Loucy (cell line): ENCODE measurements at regions not wholly inside any gene's neighbourhood (a gene's known extent, or its start where the extent isn't known, plus 50 kb on each side); places are given as distances from the start of the nearest gene placed in this dataset.

Experiments
- EZH2phosphoT487 ChIP-seq: fragments of 200-600 bp; IDR thresholded peaks from 2 replicates; pipeline ENCODE4 v1.6.1; 2018; ENCODE audit warnings: antibody characterized with exemption, mild to moderate bottlenecking, moderate library complexity, borderline replicate concordance
- TF ChIP-seq, protein P1 (sequence below): fragments of 200-600 bp; sonication (generic); conservative IDR thresholded peaks from 2 replicates; pipeline ENCODE4 v1.5.1; 2014; ENCODE audit warnings: mild to moderate bottlenecking, antibody characterized with exemption, low read length

DNA sequence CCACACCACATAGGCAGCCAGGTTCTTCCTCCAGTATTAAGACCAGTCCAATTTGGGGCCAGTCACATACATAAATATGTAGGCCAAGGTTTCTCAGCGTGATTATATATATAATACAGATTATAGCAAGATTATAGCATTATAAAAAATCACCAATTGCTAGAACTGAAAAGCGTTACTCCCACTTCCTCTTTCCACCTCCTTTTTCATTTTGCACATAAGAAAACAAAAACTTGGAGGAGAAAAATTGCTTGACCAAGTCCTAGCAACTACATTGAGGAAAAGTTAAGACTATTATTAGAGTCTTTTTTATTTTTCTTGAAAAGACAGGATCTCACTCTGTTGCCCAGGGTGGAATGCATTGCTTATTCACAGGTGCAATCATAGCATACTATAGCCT is 262.7 kb upstream of the KCNN2 start:
- TF ChIP-seq, protein P1, sequence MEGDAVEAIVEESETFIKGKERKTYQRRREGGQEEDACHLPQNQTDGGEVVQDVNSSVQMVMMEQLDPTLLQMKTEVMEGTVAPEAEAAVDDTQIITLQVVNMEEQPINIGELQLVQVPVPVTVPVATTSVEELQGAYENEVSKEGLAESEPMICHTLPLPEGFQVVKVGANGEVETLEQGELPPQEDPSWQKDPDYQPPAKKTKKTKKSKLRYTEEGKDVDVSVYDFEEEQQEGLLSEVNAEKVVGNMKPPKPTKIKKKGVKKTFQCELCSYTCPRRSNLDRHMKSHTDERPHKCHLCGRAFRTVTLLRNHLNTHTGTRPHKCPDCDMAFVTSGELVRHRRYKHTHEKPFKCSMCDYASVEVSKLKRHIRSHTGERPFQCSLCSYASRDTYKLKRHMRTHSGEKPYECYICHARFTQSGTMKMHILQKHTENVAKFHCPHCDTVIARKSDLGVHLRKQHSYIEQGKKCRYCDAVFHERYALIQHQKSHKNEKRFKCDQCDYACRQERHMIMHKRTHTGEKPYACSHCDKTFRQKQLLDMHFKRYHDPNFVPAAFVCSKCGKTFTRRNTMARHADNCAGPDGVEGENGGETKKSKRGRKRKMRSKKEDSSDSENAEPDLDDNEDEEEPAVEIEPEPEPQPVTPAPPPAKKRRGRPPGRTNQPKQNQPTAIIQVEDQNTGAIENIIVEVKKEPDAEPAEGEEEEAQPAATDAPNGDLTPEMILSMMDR: no peak
- TF ChIP-seq EZH2phosphoT487: no peak
